NCI-H524 (cell line): ENCODE measurements at regions not wholly inside any gene's neighbourhood (a gene's known extent, or its start where the extent isn't known, plus 50 kb on each side); places are given as distances from the start of the nearest gene placed in this dataset.
A peak's percentile ranks its signal among the peaks of the same experiment; 100 is the strongest.
"Not testable (repeated sequence)": the region's sequence is repeated elsewhere in the genome, so short reads cannot be mapped to it uniquely, and the experiment has no call there.

Experiments used
- DNase-seq, 2 experiments: peaks; one replicate each; lab custom pipeline; 2025; lab: John Stamatoyannopoulos, UW

DNA sequence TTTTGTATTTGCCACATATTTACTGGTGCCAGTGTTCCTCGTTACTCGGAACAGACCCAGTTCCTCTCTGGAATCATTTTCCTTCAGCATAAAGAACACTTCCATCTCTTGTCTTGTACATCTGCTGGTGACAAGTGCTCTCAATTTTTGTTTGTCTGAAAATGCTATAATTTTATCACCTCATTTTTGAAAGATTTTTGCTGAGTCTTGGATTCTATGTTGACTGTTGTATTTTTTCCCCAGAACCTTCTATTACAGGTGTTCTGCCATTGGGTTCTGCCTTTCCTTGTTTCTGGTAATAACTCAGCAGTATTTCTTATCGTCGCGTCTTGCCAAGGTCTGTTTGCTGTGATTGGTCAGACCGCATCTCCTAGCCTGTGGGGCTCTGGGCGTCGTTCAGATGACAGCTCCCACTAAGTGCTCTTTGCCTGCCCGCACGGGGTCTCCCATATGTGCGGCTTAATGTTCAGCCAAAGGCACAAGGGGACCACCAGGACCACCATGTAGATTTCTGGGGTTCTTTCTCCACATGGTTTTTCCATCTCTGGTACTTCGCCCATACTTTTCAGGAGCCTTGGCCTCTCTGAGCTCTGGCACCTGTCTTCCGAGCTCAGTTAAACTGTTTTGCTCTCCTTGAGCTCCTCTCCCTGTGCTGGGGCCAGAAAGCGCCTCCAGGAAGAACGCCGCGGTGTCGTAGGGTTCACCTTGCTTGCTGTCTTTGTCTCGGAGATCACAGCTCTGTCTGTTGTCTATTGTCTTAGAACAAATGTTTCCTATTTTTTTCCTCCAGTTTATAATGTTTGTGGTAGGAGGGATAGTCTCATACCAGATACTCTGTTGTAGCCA lies 80.0 kb downstream of the METRNL start:
- DNase-seq = no peak

DNA sequence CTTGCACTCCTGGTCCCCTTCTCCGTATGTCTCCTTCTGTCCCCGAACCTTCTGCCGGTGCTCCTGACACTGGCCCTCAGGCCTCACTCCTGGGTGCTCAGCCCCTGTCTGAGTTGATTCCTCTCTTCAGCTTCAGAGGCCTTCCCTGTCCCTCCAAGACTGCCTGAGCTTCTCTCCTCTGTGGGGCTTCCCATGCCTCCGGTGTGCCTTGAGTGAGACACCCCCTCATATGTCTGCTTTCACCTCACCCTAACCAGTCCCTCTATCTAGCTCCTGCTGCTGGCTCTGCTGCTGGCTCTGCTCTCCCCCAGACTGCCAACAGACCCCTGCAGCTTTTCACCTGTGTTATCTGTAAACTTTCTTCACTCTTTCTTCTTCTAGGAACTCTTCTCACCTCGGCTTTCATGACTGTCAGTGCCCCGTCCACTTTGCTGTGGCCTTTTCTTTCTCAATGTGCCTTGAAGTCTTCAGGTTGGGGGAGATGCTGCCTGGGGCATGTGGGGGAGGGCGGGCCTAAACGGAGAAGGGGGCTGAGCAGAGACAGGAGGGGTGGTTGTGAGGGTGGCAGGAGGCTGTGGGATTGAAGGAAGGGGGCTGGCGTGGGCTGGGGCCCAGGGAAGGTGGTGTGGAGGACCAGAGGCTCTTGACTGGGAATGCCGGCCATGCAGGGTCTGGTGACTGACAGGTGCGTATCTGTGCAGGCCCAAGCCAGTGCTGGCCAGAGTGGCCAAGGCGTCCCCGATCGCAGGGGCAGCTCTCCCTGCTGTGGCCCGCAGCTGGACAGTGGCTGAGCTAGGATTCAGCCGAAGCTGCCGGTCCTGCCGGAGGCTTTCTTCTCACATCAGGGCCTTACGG lies 81.3 kb downstream of the METRNL start:
- DNase-seq = no peak

DNA sequence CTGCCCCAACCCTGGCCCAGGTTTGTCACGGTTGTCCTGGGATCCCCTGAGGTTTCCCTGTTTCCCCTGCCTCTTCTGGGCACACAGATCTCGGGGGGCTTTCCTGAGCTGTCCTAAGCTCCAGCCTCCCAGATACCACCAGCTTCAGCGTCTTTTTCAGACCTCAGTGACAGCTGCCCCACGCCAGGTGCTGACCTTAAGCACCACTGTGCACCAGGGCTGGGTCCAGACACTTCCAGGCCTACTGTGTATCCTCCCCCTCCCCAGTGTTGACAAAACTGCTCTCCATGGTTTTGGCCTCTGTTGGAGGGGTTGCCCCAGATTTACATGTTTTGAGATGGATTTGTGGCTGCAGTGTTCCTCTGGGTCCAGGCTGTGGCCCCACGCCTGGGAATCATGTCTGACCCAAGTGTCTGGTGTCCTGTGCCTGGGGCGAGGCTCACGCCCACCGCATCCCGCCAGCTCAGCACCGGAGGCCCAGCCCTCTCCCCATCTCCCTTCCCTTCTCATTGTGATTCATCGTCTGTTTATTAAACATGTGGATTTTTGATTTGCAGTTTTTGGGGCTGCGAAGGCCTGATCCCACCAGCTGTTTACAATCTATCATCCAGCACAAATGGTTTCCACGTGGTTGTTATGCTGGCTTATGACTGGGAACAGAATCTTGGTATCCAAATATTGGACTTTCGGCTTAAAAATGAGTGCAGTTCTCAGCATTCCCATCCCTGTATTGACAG lies 82.1 kb downstream of the METRNL start:
- DNase-seq = no peak

DNA sequence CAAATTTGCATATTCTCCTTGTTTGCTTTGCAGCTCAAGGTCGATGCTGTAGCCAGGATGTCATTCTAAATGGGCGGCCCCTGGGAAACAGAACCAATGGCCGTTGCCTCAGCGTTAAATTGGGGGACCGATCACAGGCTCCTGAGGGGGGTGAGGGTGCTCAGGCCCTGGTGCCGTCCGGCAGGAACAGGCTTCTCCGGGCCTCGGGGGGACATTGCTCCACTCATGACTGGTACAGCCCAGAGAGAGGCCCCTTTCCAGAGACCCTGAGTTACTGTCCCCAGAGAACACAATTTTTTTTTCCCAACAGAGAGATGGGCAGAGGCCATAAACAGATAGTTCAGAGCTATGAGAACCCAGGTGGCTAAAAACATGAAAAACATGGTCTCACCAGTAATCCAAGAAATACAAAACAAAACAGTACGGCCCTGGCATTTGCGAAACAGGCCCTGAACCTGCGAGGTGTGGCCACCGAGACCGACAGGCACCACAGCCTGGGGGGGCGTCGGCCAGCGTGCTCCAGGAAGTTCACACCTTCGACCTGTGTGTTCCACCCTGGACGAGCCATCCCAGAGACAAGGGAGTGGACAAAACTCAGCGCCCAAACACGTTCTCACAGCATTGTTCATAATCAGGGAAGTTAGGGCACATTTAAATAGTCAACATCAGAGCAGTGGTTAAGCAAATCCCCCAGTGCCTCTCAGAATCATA lies 82.8 kb downstream of the METRNL start:
- DNase-seq = no peak

DNA sequence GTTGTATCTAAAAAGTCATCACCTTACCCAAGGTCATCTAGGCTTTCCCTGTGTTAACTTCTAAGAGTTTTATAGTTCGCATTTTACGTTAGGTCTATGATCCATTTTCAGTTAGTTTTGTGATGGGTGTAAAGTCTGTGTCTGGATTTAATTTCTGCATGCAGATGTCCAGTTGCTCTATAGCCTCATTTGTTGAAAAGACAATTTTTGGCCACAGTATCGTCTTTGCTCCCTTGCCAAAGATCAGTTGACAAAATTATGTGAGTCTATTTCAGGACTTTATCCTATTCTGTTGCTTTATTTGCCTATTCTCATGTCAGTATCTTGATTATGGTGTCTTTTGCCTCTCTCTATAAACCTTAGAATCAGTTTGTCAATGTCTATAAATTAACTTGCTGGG lies 85.1 kb downstream of the METRNL start:
- DNase-seq = no peak

DNA sequence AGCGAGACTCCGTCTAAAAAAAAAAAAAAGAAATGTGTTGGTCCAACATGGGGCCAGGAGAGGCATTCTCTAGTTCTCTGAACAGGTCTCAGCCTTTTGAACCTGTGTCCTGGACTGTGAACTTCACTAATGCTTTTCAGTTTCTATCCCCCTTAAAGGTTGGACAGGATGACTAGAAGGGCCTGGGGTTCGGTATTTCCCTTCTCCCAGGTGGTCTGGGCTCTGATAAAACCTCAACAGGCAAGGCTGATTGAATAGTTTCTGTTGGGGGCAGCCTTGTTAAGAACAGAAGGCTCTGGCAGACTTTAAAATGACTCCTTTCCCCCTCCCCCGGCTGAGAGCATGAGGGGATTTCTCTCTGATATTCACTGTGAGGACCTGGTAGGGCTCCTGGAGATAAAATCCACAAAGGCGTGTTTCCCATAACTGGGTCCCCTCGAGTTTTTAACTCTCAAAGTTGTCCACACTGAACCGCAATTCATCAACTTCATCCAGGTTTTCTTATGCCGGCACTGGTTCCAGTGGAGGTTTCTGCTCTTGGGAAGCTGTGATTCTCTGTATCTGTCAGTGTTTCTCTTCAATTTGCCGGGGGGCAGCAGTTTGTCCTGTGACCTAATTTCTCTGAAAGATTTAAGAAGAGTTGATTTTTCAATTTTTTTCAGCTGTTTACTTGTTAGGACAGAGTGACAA lies 91.3 kb downstream of the METRNL start:
- no peak for DNase-seq

DNA sequence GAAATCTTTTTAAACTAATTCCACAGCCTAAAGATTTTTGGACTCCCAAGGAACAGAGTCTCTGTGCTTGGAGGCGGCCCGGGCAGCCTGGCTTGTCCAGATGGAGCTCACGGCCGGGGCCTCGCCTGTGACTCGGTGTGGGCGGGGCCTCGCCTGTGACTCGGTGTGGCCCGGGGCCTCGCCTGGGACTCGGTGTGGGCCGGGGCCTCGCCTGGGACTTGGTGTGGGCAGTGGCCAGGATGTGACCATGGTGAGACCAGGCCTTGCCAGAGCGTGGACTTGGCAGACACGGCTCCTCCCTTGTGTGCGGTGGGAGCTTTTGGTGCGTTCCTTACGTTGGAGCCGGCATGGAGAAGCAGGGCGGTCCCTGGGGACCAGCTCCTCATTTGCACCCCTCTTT lies 92.3 kb downstream of the METRNL start:
- DNase-seq = no peak

DNA sequence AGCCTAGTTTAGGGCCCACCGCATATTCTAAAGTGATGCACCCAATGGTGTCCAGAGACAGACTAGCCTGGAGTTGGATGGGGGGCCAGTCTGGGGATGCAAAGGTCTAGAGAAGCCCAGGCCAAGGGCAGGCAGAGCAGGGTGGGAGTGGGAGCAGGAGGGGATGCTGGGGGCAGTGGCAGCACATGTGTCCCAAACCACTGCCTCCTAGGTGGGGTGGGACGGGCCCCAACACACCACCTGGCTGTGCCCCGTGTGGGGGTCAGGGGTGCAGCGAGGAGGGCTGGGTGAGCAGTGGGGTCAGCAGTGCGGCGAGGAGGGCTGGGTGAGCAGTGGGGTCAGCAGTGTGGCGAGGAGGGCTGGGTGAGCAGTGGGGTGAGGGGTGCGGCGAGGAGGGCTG lies 92.7 kb downstream of the METRNL start:
- DNase-seq = not testable (repeated sequence)

DNA sequence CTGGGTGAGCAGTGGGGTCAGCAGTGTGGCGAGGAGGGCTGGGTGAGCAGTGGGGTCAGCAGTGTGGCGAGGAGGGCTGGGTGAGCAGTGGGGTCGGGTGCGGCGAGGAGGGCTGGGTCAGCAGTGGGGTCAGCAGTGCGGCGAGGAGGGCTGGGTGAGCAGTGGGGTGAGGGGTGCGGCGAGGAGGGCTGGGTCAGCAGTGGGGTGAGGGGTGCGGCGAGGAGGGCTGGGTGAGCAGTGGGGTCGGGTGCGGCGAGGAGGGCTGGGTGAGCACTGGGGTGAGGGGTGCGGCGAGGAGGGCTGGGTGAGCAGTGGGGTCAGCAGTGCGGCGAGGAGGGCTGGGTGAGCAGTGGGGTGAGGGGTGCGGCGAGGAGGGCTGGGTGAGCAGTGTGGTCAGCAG lies 93.2 kb downstream of the METRNL start:
- DNase-seq = not testable (repeated sequence)

DNA sequence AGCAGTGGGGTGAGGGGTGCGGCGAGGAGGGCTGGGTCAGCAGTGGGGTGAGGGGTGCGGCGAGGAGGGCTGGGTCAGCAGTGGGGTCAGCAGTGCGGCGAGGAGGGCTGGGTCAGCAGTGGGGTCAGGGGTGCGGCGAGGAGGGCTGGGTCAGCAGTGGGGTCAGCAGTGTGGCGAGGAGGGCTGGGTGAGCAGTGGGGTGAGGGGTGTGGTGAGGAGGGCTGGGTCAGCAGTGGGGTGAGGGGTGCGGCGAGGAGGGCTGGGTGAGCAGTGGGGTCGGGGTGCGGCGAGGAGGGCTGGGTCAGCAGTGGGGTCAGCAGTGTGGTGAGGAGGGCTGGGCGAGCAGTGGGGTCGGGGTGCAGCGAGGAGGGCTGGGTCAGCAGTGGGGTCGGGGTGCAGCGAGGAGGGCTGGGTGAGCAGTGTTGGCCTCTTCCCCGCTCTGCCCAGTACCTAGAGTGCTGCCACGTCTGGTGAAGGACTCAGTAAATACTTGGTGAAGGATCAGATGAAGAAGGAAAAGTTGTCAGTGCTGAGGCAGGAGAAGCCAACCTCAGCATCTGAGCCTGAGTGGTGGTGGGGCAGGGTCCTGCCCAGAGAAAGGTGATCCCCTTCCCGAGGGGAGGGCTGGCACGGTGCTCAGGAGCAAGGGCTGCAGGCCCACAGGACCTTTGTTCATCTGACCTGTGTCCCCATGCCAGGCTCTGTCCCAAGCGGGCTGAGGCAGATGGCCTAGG lies 93.9 kb downstream of the METRNL start:
- DNase-seq = not testable (repeated sequence)

DNA sequence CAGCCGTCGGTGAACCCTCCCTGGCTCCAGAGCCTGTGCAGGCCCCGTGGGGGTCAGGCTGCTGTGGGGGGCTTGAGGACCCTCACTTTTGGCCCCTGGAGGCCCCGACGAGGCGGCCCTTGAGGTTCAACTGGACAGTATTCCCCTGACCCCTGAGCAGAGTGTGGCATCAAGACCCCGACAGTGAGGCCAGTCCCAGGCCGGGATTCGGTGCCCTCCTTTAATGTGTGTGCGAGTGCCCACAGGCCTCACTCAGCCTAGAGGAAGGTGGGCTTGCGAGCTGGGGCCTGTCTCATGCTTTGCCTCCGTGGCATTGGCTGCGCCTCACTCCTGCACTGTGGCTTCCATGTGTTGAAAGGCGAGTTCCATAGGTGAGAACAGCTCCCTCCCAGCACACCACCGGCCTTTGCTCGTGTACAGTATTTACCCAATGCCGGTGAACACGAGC lies 94.5 kb downstream of the METRNL start:
- DNase-seq = no peak

DNA sequence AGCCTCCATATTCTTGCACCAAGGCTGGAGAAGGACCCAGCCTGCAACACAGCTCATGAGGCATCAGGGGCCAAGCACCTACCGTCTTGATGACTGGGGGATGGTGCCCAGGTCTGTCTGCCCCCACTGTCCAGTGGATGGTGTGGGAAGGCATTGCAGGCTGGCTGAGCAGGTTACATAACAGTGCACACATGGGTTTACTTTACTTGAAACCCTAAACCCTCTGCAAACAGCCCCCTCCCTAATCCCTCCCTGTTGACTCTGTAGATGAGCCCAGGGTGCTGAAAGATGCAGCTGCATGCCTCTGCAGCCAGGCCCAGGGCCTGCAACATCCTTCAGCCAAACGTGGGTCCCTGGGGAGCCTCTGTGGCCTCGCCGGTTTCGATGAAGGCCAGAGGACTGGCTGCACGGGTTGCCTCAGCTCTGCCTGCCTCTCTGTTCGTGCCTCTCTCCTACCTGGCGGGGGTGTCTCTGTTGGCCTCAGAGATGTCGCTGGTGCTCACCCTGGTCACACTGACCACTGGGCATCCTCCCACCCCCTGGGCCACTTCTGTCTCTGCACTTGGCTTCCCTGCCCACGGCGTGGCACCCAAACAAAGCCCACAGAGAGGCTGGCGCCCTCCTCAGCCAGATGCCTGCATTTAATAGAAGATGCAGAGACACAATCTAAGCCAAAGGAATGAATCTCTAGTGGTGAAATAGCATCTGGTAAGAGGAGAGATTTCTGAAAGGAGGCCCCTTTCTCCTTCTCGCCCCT lies 95.1 kb downstream of the METRNL start:
- DNase-seq = peak in 1 of 2 experiments; percentile 36

DNA sequence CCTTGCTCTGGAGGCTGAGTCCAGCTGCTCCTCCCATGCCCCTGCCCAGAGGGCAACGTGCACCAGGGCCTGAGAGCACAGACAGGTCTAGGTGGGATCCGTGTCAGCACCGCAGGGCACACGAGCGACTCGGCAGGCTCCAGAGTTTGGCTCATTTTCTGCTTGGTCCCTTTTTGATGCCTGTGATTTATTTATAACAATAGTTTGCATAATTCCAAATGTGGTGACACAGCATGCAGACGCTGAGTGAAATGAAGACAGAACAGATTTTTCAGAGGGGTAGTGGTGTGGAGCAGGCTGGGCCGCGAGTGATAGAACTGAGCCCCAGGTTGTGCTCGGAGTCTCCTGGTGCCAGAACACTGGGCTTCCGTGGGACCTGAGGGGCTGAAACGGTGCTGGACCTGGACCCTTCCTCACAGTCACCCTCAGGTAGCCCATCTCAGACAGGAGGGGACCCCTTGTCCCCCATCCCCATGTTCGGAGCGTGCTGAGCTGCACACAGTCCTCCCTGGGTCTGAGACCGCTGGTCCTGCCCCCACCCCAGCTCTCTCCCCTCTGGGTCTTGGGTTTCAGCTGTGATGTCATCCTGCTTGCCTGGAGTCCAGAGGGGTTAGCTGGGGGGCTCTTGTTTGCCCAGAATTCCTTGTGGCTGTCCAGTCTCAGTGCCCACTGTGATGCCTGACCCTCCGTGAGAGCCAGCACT lies 95.9 kb downstream of the METRNL start:
- no peak for DNase-seq

DNA sequence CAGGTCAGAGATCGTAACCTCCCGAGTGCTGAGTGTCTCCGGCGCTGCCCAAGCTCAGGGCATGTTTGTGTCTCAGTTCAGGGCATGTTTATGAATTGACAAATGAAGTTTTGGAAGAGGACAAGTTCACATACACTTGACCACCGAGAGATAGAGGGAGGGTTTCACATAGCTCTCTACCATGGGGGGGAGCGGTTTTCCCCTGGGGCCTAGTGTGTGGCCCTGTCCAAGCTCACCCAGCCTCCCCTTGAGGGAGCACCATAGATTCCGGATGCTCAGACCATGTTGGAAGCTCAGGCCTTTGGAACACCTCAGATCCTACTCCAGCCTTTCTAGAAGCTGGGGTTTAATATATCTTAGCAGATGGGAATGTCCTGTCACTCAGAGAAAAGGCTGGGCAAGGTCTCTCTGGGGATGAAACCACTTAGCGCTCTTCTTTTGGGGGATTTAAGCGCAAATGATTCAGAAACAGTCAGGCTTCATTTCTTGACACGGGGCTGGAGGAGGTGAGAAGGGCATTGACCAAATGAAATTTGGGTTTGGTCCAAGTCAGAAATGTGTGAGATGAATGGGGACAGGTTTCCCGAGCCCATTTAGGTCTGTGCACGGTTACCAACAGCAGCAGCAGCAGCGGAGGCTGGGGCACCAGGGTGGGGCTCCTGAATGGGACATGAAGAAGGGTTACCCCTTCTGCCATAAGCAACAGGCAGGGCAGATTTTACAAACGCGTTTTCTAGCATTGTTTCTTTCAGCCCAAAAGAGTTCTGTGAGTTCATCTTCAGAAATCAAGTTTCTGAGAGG lies 96.6 kb downstream of the METRNL start:
- no peak for DNase-seq

DNA sequence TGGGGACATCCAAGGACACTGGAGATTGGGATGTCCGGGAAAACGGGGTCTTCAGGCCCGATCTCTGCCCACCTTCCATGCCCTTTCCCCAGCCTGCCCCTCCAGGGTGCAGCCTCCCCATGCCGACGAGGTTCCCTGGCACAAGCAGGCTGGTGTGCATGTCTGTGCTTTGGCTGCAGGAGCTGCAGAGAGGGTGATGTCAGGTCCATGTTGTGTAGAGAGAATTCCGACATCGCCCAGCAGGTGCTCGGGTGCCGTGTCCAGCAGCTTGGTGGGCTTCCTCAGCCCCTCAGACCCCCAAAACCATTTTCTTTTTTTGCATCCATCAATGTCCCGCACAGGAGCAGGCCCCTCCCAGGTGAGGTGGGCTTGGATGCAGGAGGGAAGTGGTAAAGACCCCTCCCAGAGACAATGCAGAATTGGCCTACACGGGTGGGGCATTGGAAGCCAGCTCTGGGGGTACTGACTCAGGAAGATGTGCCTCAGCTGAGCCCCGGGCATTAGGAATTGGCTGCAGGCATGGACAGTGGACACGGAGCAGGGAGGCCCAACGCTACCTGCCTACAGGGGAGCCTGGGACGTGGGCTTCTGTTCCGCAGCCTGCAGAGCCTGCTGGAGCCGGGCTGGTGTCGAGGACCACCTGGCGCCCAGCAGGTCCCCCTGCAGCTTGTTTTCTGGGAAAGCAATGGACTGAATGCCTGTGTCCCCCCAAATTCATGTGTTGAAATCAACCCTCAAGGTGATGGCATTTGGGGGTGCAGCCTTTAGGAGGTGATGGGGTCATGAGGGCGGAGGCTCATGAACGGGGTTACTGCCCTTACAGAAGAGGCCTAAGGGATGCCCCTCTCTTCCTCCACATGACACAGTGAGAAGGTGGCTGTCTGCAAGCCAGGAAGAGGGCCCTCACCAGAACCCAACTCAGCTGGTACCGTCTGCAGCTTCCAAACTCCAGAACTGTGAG lies 97.5 kb downstream of the METRNL start:
- no peak for DNase-seq

DNA sequence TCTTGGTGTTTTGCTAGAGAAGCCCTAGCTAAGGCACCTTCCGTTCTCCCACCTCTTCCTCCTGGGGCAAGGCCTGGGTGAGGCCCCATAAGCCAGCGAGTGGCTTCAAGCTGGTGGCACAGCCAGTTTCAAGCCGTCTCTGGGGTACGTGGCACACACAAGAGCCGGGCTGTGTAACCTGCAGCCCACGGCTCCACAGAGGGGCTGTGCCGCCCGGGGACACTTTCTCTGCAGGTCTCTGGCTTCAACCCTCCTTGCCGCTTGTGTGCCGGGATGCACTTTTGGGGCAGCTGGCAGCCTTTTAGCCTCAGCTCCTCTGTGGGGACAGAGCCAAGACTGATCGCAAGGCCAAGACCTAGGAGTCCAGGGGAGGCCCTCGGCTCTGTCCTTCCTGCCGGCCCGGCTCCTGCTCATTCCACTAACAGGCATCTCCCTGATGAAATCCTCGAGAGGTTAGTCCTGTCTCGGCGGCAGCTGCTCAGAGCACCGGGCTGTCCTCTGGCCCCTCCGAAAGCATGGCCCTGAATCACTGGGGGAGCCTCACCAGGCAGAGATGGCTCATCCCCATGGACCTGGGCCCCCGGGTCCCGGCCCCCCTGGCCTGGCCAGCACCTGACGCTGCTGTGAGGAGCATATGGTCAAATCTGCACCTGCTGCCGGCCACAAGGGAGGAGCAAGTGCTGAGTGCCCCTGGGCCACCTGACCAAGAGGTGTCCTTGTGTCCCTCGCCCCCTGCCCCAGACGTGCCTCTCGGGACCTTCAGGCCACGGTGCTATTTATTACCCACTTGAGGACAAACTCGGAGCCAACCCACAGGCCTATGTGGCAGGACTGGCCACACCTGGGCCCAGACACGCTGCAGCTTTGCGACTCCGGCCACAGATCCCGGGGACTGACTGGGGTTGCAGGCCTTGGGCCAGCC lies 98.5 kb downstream of the METRNL start:
- no peak for DNase-seq
